GM12878 (cell line): ENCODE measurements at regions not wholly inside any gene's neighbourhood (a gene's known extent, or its start where the extent isn't known, plus 50 kb on each side); places are given as distances from the start of the nearest gene placed in this dataset.

Experiments used
- ATAC-seq: fragments of 200-7000 bp; cut with Tn5 transposase; 3 replicates; pipeline ENCODE4 v1.9.1; 2020; ENCODE audit warnings: mild to moderate bottlenecking, moderate library complexity
- BruUV-seq: library from RNA; stranded (reverse); fragments of 400-500 nt; replicated peaks from 2 replicates; lab custom pipeline; 2021; lab: Mats Ljungman, UMichigan
- CTCF ChIA-PET: fragments of 300-600 bp; sonication (Branson Sonifier 250); formaldehyde crosslinking; extraction: SDS; loops from one replicate; lab custom pipeline; 2021; ENCODE audit warnings: inconsistent platforms; lab: Yijun Ruan, JAX
- POLR2A ChIA-PET: fragments of 350-600 bp; formaldehyde crosslinking; extraction: SDS; loops from one replicate; lab custom pipeline; 2021; ENCODE audit warnings: inconsistent platforms; lab: Charles Lee
- RAD21 ChIA-PET: fragments of 300-600 bp; sonication (Branson Sonifier 250); formaldehyde crosslinking; loops from one replicate; lab custom pipeline; 2023; ENCODE audit warnings: antibody characterized with exemption; ENCODE audit not compliant: unreplicated experiment; lab: Charles Lee
- SMC1A ChIA-PET: fragments of 300-600 bp; sonication (Branson Sonifier 250); formaldehyde crosslinking; loops from one replicate; lab custom pipeline; 2023; ENCODE audit not compliant: unreplicated experiment, uncharacterized antibody; lab: Charles Lee
- DNase-seq: peaks from one replicate; pipeline ENCODE4 v3.0.0-alpha.2; 2011; ENCODE audit warnings: low read depth, low spot score
- FAIRE-seq: peaks from 3 replicates; lab custom pipeline; 2011; peaks lifted over from hg19 to GRCh38; lab: Jason Lieb, UNC
- H2AFZ ChIP-seq: 2 replicates; pipeline ENCODE4 v1.6.0; 2011; ENCODE audit warnings: low read depth, low read length, control low read depth; ENCODE audit not compliant: control insufficient read depth
- H3K27ac ChIP-seq: 2 replicates; pipeline ENCODE4 v1.5.1; 2011; ENCODE audit warnings: control low read depth; ENCODE audit not compliant: control insufficient read depth, insufficient read depth
- H3K27me3 ChIP-seq, 2 experiments: replicated peaks in 1 of 2; 2 replicates each; pipeline versions ENCODE4 v1.6.0 to v1.6.1; 2011; ENCODE audit warnings: low read length in 1 of 2; ENCODE audit not compliant: control insufficient read depth in 2 of 2, insufficient read depth in 2 of 2
- H3K36me3 ChIP-seq, 2 experiments: 2 replicates each; pipeline ENCODE4 v1.5.1; 2011; ENCODE audit warnings: low read length in 1 of 2; ENCODE audit not compliant: control insufficient read depth in 2 of 2, insufficient read depth in 2 of 2
- H3K4me1 ChIP-seq: 2 replicates; pipeline ENCODE4 v1.6.1; 2011; ENCODE audit warnings: mild to moderate bottlenecking, low read length, moderate library complexity, mixed read lengths; ENCODE audit not compliant: control insufficient read depth, insufficient read depth
- H3K4me2 ChIP-seq: 2 replicates; pipeline ENCODE4 v1.6.0; 2011; ENCODE audit warnings: control low read depth; ENCODE audit not compliant: control insufficient read depth, insufficient read depth
- H3K4me3 ChIP-seq: fragments of 200-600 bp; sonication (generic); 2 replicates; pipeline ENCODE4 v1.5.1; 2016
- H3K79me2 ChIP-seq: 2 replicates; pipeline ENCODE4 v1.6.0; 2011; ENCODE audit warnings: low read length; ENCODE audit not compliant: control insufficient read depth, insufficient read depth
- H3K9ac ChIP-seq: 2 replicates; pipeline ENCODE4 v1.8.0; 2011; ENCODE audit warnings: low read length, control low read depth, mixed read lengths; ENCODE audit not compliant: control insufficient read depth, insufficient read depth
- H3K9me3 ChIP-seq: replicated peaks from 3 replicates; pipeline ENCODE4 v1.5.1; 2011; ENCODE audit warnings: mild to moderate bottlenecking, low read length; ENCODE audit not compliant: control insufficient read depth, insufficient read depth
- H4K20me1 ChIP-seq: 2 replicates; pipeline ENCODE4 v1.6.0; 2011; ENCODE audit not compliant: control insufficient read depth, insufficient read depth
- HCFC1 ChIP-seq: fragments of 150-350 bp; IDR thresholded peaks from 2 replicates; pipeline ENCODE4 v1.6.1; 2014; ENCODE audit warnings: low read length
- KDM1A ChIP-seq: fragments of 200-600 bp; sonication (generic); IDR thresholded peaks from 2 replicates; pipeline ENCODE4 v1.6.1; 2016; ENCODE audit warnings: borderline replicate concordance
- KLF5 ChIP-seq: fragments of 450-650 bp; IDR thresholded peaks from 2 replicates; pipeline ENCODE4 v1.6.1; 2014; ENCODE audit warnings: mild to moderate bottlenecking; ENCODE audit not compliant: partially characterized antibody
- SMC3 ChIP-seq: IDR thresholded peaks from 2 replicates; pipeline ENCODE4 v1.6.1; 2011; ENCODE audit warnings: low read length, improper control_type of control experiment, borderline replicate concordance
- SPI1 ChIP-seq: IDR thresholded peaks from 2 replicates; pipeline ENCODE4 v1.6.1; 2011; ENCODE audit warnings: low read depth, mild to moderate bottlenecking, low read length, moderate library complexity, borderline replicate concordance; ENCODE audit not compliant: insufficient read depth
- ZNF217 ChIP-seq: fragments of 450-650 bp; IDR thresholded peaks from 2 replicates; pipeline ENCODE4 v1.6.1; 2017; ENCODE audit warnings: antibody characterized with exemption, mild to moderate bottlenecking
- WGBS: methylation state at CpG from one replicate; pipeline ENCODE4 v1.1.6; 2016; ENCODE audit warnings: low lambda C conversion rate; ENCODE audit not compliant: insufficient replicate concordance, insufficient coverage; ENCODE audit errors: missing lambda C conversion rate; 5-methylcytosine and 5-hydroxymethylcytosine counted together
- in situ Hi-C: fragments of 300-500 bp; cut with MboI; formaldehyde crosslinking; loops from 9 replicates; pipeline ENCODE4 v1.14.3; 2018; ENCODE audit warnings: mixed read lengths
- intact Hi-C: fragments of 100-400 bp; cut with micrococcal nuclease; formaldehyde crosslinking; loops from one replicate; pipeline ENCODE4 v1.14.2; 2022; ENCODE audit not compliant: unreplicated experiment
- TF ChIP-seq, protein P1 (sequence below): IDR thresholded peaks from 2 replicates; pipeline ENCODE4 v1.6.1; 2012; ENCODE audit warnings: low read depth, low read length, improper control_type of control experiment
- TF ChIP-seq, protein P2 (sequence below): fragments of 450-650 bp; IDR thresholded peaks from 2 replicates; pipeline ENCODE4 v1.6.1; 2016; ENCODE audit warnings: mild to moderate bottlenecking, moderate library complexity, borderline replicate concordance

DNA sequence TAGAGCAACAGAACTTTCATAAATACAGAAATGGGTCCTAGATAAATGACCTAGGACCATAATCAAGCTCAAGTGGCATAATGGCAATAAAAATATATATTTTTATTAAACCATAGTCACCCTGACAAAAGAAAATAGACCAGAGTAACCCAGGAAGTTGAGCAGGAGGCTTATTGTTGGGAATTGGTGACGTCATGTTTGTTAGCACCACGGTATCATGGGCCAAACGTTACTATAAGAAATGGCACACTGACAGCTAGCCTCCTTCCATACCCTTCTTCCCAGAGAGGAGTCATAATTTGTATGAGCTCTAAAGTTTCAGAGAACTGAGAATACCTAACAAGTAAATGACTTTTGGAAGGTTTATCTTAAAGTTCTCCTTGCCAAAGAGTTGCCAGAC is 1698.2 kb downstream of the REEP3 start:
- no peaks in the 10 kb centered on the region for H3K9me3 ChIP-seq
- no peaks in the 10 kb centered on the region for H4K20me1 ChIP-seq
- H3K4me3 ChIP-seq, result no peak overlapping the region
- ChIA-PET SMC1A (no interaction called here), POLR2A (no interaction called here), RAD21 (interaction anchor here (0.6 kb wide), 1 partner anchor 279 kb away, joined by 3 read pairs; no protein-coding TSS in a partner anchor), CTCF (interaction anchor here (0.7 kb wide), 1 partner anchor 1180 kb away, joined by 3 read pairs; no protein-coding TSS in a partner anchor)
- no peaks in the 10 kb centered on the region for H3K36me3 ChIP-seq
- no peak overlapping the region for H3K4me2 ChIP-seq
- H3K79me2 ChIP-seq, result no peaks in the 10 kb centered on the region
- in situ Hi-C loops, result no loop called here
- no peaks in the 10 kb centered on the region for H3K4me1 ChIP-seq
- BruUV-seq, result no TSS peak
- no peaks in the 10 kb centered on the region for H3K27me3 ChIP-seq
- TF ChIP-seq, protein P1, sequence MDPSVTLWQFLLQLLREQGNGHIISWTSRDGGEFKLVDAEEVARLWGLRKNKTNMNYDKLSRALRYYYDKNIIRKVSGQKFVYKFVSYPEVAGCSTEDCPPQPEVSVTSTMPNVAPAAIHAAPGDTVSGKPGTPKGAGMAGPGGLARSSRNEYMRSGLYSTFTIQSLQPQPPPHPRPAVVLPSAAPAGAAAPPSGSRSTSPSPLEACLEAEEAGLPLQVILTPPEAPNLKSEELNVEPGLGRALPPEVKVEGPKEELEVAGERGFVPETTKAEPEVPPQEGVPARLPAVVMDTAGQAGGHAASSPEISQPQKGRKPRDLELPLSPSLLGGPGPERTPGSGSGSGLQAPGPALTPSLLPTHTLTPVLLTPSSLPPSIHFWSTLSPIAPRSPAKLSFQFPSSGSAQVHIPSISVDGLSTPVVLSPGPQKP, result no peak
- TF ChIP-seq KLF5 (no peak), SPI1 (no peak), SMC3 (no peak), ZNF217 (no peak), KDM1A (no peak), HCFC1 (no peak)
- TF ChIP-seq, protein P2, sequence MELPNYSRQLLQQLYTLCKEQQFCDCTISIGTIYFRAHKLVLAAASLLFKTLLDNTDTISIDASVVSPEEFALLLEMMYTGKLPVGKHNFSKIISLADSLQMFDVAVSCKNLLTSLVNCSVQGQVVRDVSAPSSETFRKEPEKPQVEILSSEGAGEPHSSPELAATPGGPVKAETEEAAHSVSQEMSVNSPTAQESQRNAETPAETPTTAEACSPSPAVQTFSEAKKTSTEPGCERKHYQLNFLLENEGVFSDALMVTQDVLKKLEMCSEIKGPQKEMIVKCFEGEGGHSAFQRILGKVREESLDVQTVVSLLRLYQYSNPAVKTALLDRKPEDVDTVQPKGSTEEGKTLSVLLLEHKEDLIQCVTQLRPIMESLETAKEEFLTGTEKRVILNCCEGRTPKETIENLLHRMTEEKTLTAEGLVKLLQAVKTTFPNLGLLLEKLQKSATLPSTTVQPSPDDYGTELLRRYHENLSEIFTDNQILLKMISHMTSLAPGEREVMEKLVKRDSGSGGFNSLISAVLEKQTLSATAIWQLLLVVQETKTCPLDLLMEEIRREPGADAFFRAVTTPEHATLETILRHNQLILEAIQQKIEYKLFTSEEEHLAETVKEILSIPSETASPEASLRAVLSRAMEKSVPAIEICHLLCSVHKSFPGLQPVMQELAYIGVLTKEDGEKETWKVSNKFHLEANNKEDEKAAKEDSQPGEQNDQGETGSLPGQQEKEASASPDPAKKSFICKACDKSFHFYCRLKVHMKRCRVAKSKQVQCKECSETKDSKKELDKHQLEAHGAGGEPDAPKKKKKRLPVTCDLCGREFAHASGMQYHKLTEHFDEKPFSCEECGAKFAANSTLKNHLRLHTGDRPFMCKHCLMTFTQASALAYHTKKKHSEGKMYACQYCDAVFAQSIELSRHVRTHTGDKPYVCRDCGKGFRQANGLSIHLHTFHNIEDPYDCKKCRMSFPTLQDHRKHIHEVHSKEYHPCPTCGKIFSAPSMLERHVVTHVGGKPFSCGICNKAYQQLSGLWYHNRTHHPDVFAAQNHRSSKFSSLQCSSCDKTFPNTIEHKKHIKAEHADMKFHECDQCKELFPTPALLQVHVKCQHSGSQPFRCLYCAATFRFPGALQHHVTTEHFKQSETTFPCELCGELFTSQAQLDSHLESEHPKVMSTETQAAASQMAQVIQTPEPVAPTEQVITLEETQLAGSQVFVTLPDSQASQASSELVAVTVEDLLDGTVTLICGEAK, result no peak
- intact Hi-C loops, result no loop called here
- H2AFZ ChIP-seq, result no peak overlapping the region
- FAIRE-seq, result no peak
- H3K9ac ChIP-seq, result no peak overlapping the region
- H3K27ac ChIP-seq, result no peak overlapping the region
- 9% methylated on average over 3 of the region's 3 CpGs for WGBS
- no peak for DNase-seq
- no peak for ATAC-seq
